Spleen (tissue), 11 donors: ENCODE measurements at regions not wholly inside any gene's neighbourhood (a gene's known extent, or its start where the extent isn't known, plus 50 kb on each side); places are given as distances from the start of the nearest gene placed in this dataset.

Experiments
- DNase-seq: peaks from one replicate; pipeline ENCODE4 v3.0.0-alpha.2; 2020
- H3K27ac ChIP-seq, 8 donors: fragments of 200-600 bp; sonication (generic) in 7 of 8; 1 replicate in 4 of 8; 2 replicates in 4 of 8; pipeline versions ENCODE4 v1.5.0 to v1.8.0; 2016 to 2021; ENCODE audit warnings: inconsistent platforms in 4 of 8, mild to moderate bottlenecking in 4 of 8, moderate library complexity in 1 of 8
- H3K27me3 ChIP-seq, 7 donors: fragments of 200-600 bp; sonication (generic) in 6 of 7; replicated peaks in 1 of 7; 1 replicate in 4 of 7; 2 replicates in 3 of 7; pipeline versions ENCODE4 v1.5.0 to v1.8.0; 2016 to 2021; ENCODE audit warnings: inconsistent platforms in 3 of 7, mild to moderate bottlenecking in 1 of 7
- H3K36me3 ChIP-seq, 6 donors: fragments of 200-600 bp; sonication (generic) in 5 of 6; 1 replicate in 4 of 6; 2 replicates in 2 of 6; pipeline versions ENCODE4 v1.5.0 to v1.8.0; 2016 to 2021; ENCODE audit warnings: inconsistent platforms in 2 of 6
- H3K4me1 ChIP-seq, 6 donors: fragments of 200-600 bp; sonication (generic) in 5 of 6; 1 replicate in 3 of 6; 2 replicates in 3 of 6; pipeline versions ENCODE4 v1.5.0 to v1.8.0; 2016 to 2021; ENCODE audit warnings: inconsistent platforms in 3 of 6
- H3K4me3 ChIP-seq, 8 donors: fragments of 200-600 bp; sonication (generic) in 7 of 8; 1 replicate in 4 of 8; 2 replicates in 4 of 8; pipeline versions ENCODE4 v1.5.0 to v1.8.0; 2016 to 2021; ENCODE audit warnings: inconsistent platforms in 4 of 8, mild to moderate bottlenecking in 4 of 8, moderate library complexity in 2 of 8
- H3K9me3 ChIP-seq, 8 donors: fragments of 200-600 bp; sonication (generic) in 7 of 8; 1 replicate in 4 of 8; 2 replicates in 4 of 8; pipeline versions ENCODE4 v1.5.0 to v1.8.0; 2016 to 2021; ENCODE audit warnings: inconsistent platforms in 4 of 8
- POLR2A ChIP-seq, 3 donors: fragments of 450-650 bp; IDR thresholded peaks; one replicate each; pipeline ENCODE4 v1.5.1; 2017; ENCODE audit warnings: antibody characterized with exemption in 3 of 3, mild to moderate bottlenecking in 1 of 3
- POLR2AphosphoS5 ChIP-seq, 3 donors: sonication (generic); formaldehyde crosslinking; IDR thresholded peaks; one replicate each; pipeline ENCODE4 v1.5.1; 2017; ENCODE audit warnings: antibody characterized with exemption in 3 of 3
- WGBS, 5 donors: extraction: QIAGEN DNeasy Blood & Tissue Kit in 3 of 5; methylation state at CpG; one replicate each; pipeline versions ENCODE4 v1.1.5 to v1.1.7; 2013 to 2018; 5-methylcytosine and 5-hydroxymethylcytosine counted together
- intact Hi-C: fragments of 100-400 bp; cut with DNase I; formaldehyde crosslinking; loops from one replicate; pipeline ENCODE4 v1.15.0; 2023; ENCODE audit warnings: low total_unique reads
- TF ChIP-seq, protein P1 (sequence below), 11 experiments: fragments of 200-600 bp in 7 of 11; fragments of 450-650 bp in 4 of 11; sonication (generic) in 4 of 11; IDR thresholded peaks in 8 of 11; conservative IDR thresholded peaks in 3 of 11; 1 replicate in 7 of 11; 2 replicates in 4 of 11; pipeline versions ENCODE4 v1.4.0 to v1.8.0; 2016 to 2021; ENCODE audit warnings: antibody characterized with exemption in 11 of 11, inconsistent platforms in 4 of 11, mild to moderate bottlenecking in 1 of 11
- donor health status: healthy with polysubstance abuse.
- donor health status: DM: no; HTN: no; CAD: no; lungs with moderate emphysema.
- donor health status: DM: no; HTN: no; CAD: no.
- donor health status: Bipolar disorder and iron deficiency.
- donor health status: healthy.
- donor health status: DM: no; HTN: no; CAD: no.
- donor health status: DM: yes; HTN: yes; CAD: no.

DNA sequence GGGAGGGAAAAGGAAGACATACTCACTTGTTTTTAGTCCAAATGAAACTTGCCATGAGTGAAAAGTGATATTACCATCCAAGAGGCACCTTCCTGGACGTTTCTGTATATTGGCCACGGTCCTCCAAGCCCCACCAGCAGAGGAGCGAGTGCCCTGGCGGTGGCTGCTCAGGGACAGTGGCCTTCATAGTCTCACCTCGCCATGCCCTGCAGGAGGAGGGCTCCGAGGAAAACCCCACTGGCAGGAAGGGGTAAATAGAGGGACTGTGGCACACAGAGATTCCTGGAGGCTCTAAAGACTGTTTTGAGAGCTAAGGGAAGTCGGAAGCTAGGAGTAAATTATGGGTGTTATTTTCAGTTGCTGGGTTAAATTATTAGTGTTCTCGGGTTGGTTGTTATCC lies 98.4 kb upstream of the UBL3 start:
- WGBS, 5 donors, result 79 to 89% (median 82%) methylated on average over 8 of the region's 8 CpGs
- TF ChIP-seq POLR2AphosphoS5 (IDR thresholded peaks at IDR 0.05) (no peak), POLR2A (IDR thresholded peaks at IDR 0.05) (no peak)
- TF ChIP-seq, protein P1, sequence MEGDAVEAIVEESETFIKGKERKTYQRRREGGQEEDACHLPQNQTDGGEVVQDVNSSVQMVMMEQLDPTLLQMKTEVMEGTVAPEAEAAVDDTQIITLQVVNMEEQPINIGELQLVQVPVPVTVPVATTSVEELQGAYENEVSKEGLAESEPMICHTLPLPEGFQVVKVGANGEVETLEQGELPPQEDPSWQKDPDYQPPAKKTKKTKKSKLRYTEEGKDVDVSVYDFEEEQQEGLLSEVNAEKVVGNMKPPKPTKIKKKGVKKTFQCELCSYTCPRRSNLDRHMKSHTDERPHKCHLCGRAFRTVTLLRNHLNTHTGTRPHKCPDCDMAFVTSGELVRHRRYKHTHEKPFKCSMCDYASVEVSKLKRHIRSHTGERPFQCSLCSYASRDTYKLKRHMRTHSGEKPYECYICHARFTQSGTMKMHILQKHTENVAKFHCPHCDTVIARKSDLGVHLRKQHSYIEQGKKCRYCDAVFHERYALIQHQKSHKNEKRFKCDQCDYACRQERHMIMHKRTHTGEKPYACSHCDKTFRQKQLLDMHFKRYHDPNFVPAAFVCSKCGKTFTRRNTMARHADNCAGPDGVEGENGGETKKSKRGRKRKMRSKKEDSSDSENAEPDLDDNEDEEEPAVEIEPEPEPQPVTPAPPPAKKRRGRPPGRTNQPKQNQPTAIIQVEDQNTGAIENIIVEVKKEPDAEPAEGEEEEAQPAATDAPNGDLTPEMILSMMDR (IDR thresholded peaks at IDR 0.05 in 8 of 11, conservative IDR thresholded peaks at IDR 0.05 in 3 of 11), result no peak
- Histone ChIP-seq H3K4me1 (peaks cover 0 to 8% (median 4%) of the 10 kb centered on the region in 6 donors), H3K27ac (no peak overlapping the region), H3K36me3 (no peaks in the 10 kb centered on the region), H3K4me3 (no peak overlapping the region), H3K27me3 (peaks cover 0 to 20% (median 0%) of the 10 kb centered on the region in 7 donors), H3K9me3 (no peaks in the 10 kb centered on the region)
- intact Hi-C loops, result no loop called here
- DNase-seq, result no peak

DNA sequence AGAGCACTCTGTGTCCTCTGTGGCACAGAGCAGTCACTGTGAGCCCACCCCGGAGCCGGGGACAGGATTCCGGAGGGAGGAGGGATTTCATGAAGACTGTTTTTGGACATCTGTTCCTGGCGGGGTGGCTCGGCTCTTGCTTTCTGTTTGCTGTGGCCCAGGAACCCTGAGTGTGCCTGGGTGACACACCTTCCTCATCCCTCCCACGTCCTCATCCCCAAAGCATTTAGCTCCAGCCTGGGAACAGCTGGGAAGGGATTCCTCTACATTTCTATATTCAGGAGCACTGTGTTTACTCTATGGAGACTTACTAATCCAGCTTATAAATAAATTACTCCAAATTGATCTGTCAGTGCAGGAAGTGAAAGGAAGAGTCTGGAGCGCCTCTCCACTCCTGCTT lies 97.8 kb upstream of the UBL3 start:
- Histone ChIP-seq H3K4me1 (peaks cover 0 to 9% (median 0%) of the 10 kb centered on the region in 6 donors), H3K4me3 (no peak overlapping the region), H3K9me3 (no peaks in the 10 kb centered on the region), H3K27ac (no peak overlapping the region), H3K36me3 (no peaks in the 10 kb centered on the region), H3K27me3 (peaks cover 0 to 20% (median 0%) of the 10 kb centered on the region in 7 donors)
- no peak for TF ChIP-seq POLR2A (IDR thresholded peaks at IDR 0.05)
- TF ChIP-seq, protein P1 (IDR thresholded peaks at IDR 0.05 in 8 of 11, conservative IDR thresholded peaks at IDR 0.05 in 3 of 11), result no peak
- 71 to 84% (median 80%) methylated on average over 7 of the region's 7 CpGs for WGBS, 5 donors
- no peak for DNase-seq
- intact Hi-C loops, result no loop called here

DNA sequence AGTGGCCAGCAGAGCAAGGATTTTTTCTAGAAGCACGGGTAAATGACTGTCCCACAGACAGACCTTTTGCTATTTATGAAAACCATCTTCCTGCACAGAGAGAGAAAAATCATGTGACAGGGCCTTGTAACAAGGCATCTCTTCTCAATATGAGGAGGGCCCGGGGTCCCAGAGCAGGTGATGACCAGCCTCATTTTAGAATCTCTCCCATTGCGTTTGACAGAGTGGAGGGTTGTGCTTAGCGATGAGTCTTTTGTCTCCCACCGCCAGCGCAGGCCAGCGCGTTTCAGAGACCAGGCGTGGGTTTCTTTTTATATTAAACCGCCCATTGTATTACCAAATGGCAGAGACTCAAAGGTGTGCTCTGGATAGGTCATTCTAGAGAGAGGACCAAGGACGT lies 97.4 kb upstream of the UBL3 start:
- no peak overlapping the region for H3K4me3 ChIP-seq
- no peak overlapping the region for H3K27ac ChIP-seq
- H3K27me3 ChIP-seq, result peaks cover 0 to 20% (median 0%) of the 10 kb centered on the region in 7 donors
- H3K4me1 ChIP-seq, result peaks cover 0 to 9% (median 0%) of the 10 kb centered on the region in 6 donors
- no peak for DNase-seq
- H3K9me3 ChIP-seq, result no peaks in the 10 kb centered on the region
- H3K36me3 ChIP-seq, result no peaks in the 10 kb centered on the region
- intact Hi-C loops, result no loop called here
- WGBS, 5 donors, result 92 to 98% (median 92%) methylated on average over 11 of the region's 11 CpGs
- TF ChIP-seq, protein P1 (IDR thresholded peaks at IDR 0.05 in 8 of 11, conservative IDR thresholded peaks at IDR 0.05 in 3 of 11), result no peak
- no peak for TF ChIP-seq POLR2A (IDR thresholded peaks at IDR 0.05)
- no peak for TF ChIP-seq POLR2AphosphoS5 (IDR thresholded peaks at IDR 0.05)

- intact Hi-C loops, result no loop called here
- WGBS, 5 donors, result 66 to 82% (median 73%) methylated on average over 6 of the region's 6 CpGs
Observed at GRCh38 chr13:29946093-29946492, 95.7 kb upstream of the UBL3 start.

More at GRCh38 chr13:29946093-29946492, 95.7 kb upstream of the UBL3 start:
- Histone ChIP-seq H3K27ac (no peak overlapping the region), H3K27me3 (peaks cover 0 to 20% (median 0%) of the 10 kb centered on the region in 7 donors), H3K4me1 (peaks cover 0 to 9% (median 0%) of the 10 kb centered on the region in 6 donors), H3K9me3 (no peaks in the 10 kb centered on the region), H3K36me3 (no peaks in the 10 kb centered on the region), H3K4me3 (no peak overlapping the region)
- DNase-seq, result no peak
- TF ChIP-seq POLR2AphosphoS5 (IDR thresholded peaks at IDR 0.05), result no peak
- TF ChIP-seq, protein P1 (IDR thresholded peaks at IDR 0.05 in 8 of 11, conservative IDR thresholded peaks at IDR 0.05 in 3 of 11), result no peak
- no peak for TF ChIP-seq POLR2A (IDR thresholded peaks at IDR 0.05)
